GM18951 (cell line): ENCODE measurements at regions not wholly inside any gene's neighbourhood (a gene's known extent, or its start where the extent isn't known, plus 50 kb on each side); places are given as distances from the start of the nearest gene placed in this dataset.

Experiments
- POLR2A ChIP-seq: IDR thresholded peaks from 4 replicates; pipeline ENCODE4 v1.6.1; 2011; ENCODE audit warnings: mild to moderate bottlenecking; ENCODE audit not compliant: insufficient read length, insufficient read depth; ENCODE audit errors: extremely low read depth
- in situ Hi-C: fragments of 300-500 bp; cut with MboI; formaldehyde crosslinking; loops from one replicate; pipeline ENCODE4 v1.12.0; 2022; ENCODE audit warnings: low sequenced_read_pairs, mixed read lengths, inconsistent platforms; ENCODE audit not compliant: unreplicated experiment

GRCh38 chr21:16866851-16867250 lies 646.0 kb upstream of the CXADR start:
- no peak for TF ChIP-seq POLR2A
- in situ Hi-C loops: no loop called here

GRCh38 chr21:16870103-16870502 lies 642.7 kb upstream of the CXADR start:
- in situ Hi-C loops: no loop called here

GRCh38 chr21:16872616-16873015 lies 640.2 kb upstream of the CXADR start:
- in situ Hi-C loops: no loop called here

More at GRCh38 chr21:16870103-16870502, 642.7 kb upstream of the CXADR start:
- no peak for TF ChIP-seq POLR2A

GRCh38 chr21:16873176-16873575 lies 639.7 kb upstream of the CXADR start:
- in situ Hi-C loops: no loop called here
- no peak for TF ChIP-seq POLR2A

More at GRCh38 chr21:16872616-16873015, 640.2 kb upstream of the CXADR start:
- no peak for TF ChIP-seq POLR2A

GRCh38 chr21:16873596-16873995 lies 639.2 kb upstream of the CXADR start:
- no peak for TF ChIP-seq POLR2A
- in situ Hi-C loops: no loop called here

GRCh38 chr21:16879479-16879878 lies 633.4 kb upstream of the CXADR start:
- TF ChIP-seq POLR2A: no peak
- in situ Hi-C loops: no loop called here

- in situ Hi-C loops: no loop called here
Observed at GRCh38 chr21:16891821-16892220, 621.0 kb upstream of the CXADR start.

GRCh38 chr21:16900685-16901084 lies 612.2 kb upstream of the CXADR start:
- no peak for TF ChIP-seq POLR2A
- in situ Hi-C loops: no loop called here

More at GRCh38 chr21:16891821-16892220, 621.0 kb upstream of the CXADR start:
- no peak for TF ChIP-seq POLR2A

- no peak for TF ChIP-seq POLR2A
- in situ Hi-C loops: no loop called here
Observed at GRCh38 chr21:16908077-16908476, 604.8 kb upstream of the CXADR start.

GRCh38 chr21:16910435-16911165 lies 602.2 kb upstream of the CXADR start:
- no peak for TF ChIP-seq POLR2A

GRCh38 chr21:16911166-16911607 lies 601.7 kb upstream of the CXADR start:
- in situ Hi-C loops: no loop called here

More at GRCh38 chr21:16910435-16911165, 602.2 kb upstream of the CXADR start:
- in situ Hi-C loops: no loop called here

GRCh38 chr21:16912075-16912474 lies 600.8 kb upstream of the CXADR start:
- no peak for TF ChIP-seq POLR2A
- in situ Hi-C loops: no loop called here

More at GRCh38 chr21:16911166-16911607, 601.7 kb upstream of the CXADR start:
- no peak for TF ChIP-seq POLR2A

- in situ Hi-C loops: no loop called here
- TF ChIP-seq POLR2A: no peak
Observed at GRCh38 chr21:16913010-16913409, 599.8 kb upstream of the CXADR start.

- no peak for TF ChIP-seq POLR2A
- in situ Hi-C loops: no loop called here
Observed at GRCh38 chr21:16928439-16928838, 584.4 kb upstream of the CXADR start.
